Parathyroid adenoma (tissue), 2 donors: ENCODE measurements at regions not wholly inside any gene's neighbourhood (a gene's known extent, or its start where the extent isn't known, plus 50 kb on each side); places are given as distances from the start of the nearest gene placed in this dataset.

Experiments
- H2AFZ ChIP-seq: fragments of 300-600 bp; sonication (generic); one replicate; pipeline ENCODE4 v1.7.0; 2017; ENCODE audit warnings: antibody characterized with exemption, mild to moderate bottlenecking
- H3K27ac ChIP-seq: fragments of 300-600 bp; sonication (generic); one replicate; pipeline ENCODE4 v1.7.0; 2017
- H3K27me3 ChIP-seq: fragments of 300-600 bp; sonication (generic); one replicate; pipeline ENCODE4 v1.7.0; 2017; ENCODE audit warnings: low read length; ENCODE audit not compliant: control insufficient read depth, insufficient read depth
- H3K36me3 ChIP-seq: fragments of 300-600 bp; sonication (generic); one replicate; pipeline ENCODE4 v1.7.0; 2017; ENCODE audit warnings: low read length; ENCODE audit not compliant: control insufficient read depth, insufficient read depth
- H3K4me1 ChIP-seq: fragments of 300-600 bp; sonication (generic); one replicate; pipeline ENCODE4 v1.7.0; 2017; ENCODE audit warnings: control low read depth
- H3K4me2 ChIP-seq: fragments of 300-600 bp; sonication (generic); one replicate; pipeline ENCODE4 v1.7.0; 2017; ENCODE audit warnings: low read length
- H3K4me3 ChIP-seq: fragments of 300-600 bp; sonication (generic); one replicate; pipeline ENCODE4 v1.7.0; 2017; ENCODE audit warnings: low read depth, low read length
- H3K79me2 ChIP-seq: fragments of 300-600 bp; sonication (generic); one replicate; pipeline ENCODE4 v1.7.0; 2017; ENCODE audit warnings: control low read depth
- H3K9ac ChIP-seq: fragments of 300-600 bp; sonication (generic); one replicate; pipeline ENCODE4 v1.7.0; 2017; ENCODE audit warnings: mild to moderate bottlenecking
- H3K9me3 ChIP-seq: fragments of 300-600 bp; sonication (generic); one replicate; pipeline ENCODE4 v1.7.0; 2017; ENCODE audit warnings: low read length; ENCODE audit not compliant: control insufficient read depth
- TF ChIP-seq, protein P1 (sequence below): fragments of 300-600 bp; sonication (generic); IDR thresholded peaks from one replicate; pipeline ENCODE4 v1.7.0; 2017; ENCODE audit warnings: antibody characterized with exemption, mild to moderate bottlenecking
- donor health status: primary hyperparathyroidism.

DNA sequence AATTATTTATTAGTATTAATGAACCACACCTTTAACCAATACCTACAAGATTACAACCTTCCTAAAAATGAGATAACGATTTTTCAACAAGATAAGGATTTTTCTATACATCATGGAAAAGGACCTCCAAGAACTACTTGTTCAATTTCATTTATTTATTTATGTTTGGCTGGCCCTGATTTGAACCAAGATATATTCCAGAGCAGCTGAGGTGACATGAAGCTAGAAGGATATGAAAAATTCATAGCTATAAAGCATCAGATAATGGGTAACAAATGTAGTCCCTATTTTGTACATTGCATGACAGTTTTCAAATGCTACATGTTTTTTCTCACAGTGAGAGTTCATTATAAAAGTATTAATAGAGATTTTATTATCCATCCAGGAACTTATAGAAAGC is 798.5 kb upstream of the ARRDC3 start:
- Histone ChIP-seq H3K4me2 (no peak overlapping the region), H3K4me3 (no peak overlapping the region), H3K36me3 (no peaks in the 10 kb centered on the region), H2AFZ (no peak overlapping the region), H3K4me1 (no peaks in the 10 kb centered on the region), H3K27me3 (no peaks in the 10 kb centered on the region), H3K9me3 (no peaks in the 10 kb centered on the region), H3K27ac (no peak overlapping the region), H3K9ac (no peak overlapping the region), H3K79me2 (no peaks in the 10 kb centered on the region)
- TF ChIP-seq, protein P1, sequence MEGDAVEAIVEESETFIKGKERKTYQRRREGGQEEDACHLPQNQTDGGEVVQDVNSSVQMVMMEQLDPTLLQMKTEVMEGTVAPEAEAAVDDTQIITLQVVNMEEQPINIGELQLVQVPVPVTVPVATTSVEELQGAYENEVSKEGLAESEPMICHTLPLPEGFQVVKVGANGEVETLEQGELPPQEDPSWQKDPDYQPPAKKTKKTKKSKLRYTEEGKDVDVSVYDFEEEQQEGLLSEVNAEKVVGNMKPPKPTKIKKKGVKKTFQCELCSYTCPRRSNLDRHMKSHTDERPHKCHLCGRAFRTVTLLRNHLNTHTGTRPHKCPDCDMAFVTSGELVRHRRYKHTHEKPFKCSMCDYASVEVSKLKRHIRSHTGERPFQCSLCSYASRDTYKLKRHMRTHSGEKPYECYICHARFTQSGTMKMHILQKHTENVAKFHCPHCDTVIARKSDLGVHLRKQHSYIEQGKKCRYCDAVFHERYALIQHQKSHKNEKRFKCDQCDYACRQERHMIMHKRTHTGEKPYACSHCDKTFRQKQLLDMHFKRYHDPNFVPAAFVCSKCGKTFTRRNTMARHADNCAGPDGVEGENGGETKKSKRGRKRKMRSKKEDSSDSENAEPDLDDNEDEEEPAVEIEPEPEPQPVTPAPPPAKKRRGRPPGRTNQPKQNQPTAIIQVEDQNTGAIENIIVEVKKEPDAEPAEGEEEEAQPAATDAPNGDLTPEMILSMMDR: no peak

DNA sequence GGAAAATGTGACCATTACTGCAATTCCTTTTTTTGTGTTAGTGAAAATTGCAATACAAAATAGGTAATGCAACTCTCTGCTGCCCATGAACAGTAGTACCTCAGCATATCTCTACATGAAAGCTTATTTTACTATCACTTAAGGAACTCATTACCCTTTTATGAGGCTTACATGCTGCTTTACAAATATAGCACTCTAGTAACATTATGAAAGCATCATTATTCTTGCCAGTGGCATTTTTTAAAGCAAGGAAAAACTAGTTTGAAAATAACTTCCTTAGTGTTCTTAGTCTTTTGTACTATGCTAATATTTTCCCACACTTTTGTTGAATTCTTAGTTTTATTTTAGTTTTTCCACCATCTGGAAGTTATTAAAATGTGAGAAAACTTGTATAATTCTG is 797.3 kb upstream of the ARRDC3 start:
- H3K27me3 ChIP-seq: no peaks in the 10 kb centered on the region
- no peaks in the 10 kb centered on the region for H3K4me1 ChIP-seq
- H3K9ac ChIP-seq: no peak overlapping the region
- H3K4me3 ChIP-seq: no peak overlapping the region
- no peak overlapping the region for H3K27ac ChIP-seq
- no peaks in the 10 kb centered on the region for H3K9me3 ChIP-seq
- H2AFZ ChIP-seq: no peak overlapping the region
- TF ChIP-seq, protein P1: no peak
- no peaks in the 10 kb centered on the region for H3K36me3 ChIP-seq
- no peak overlapping the region for H3K4me2 ChIP-seq
- no peaks in the 10 kb centered on the region for H3K79me2 ChIP-seq

DNA sequence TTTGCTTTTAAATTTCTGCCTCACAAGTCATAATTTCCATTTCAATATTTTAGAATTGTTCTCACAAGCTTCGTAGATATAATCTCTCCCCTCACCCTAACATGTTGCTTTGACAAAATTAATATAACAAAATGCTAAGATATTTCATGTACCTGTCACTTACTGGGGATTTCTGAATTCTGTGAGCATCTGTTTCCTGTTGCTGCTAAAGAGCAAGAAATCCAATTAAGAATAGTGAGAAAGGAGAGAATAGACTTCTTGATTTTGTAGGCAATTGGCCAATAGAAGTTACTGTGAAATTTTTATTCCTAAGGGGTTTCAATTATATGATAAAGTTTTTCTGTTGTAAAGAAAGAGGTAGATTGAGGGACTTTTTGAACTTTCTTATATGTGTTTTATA is 796.5 kb upstream of the ARRDC3 start:
- no peaks in the 10 kb centered on the region for H3K4me1 ChIP-seq
- no peak overlapping the region for H3K9ac ChIP-seq
- H3K27ac ChIP-seq: no peak overlapping the region
- TF ChIP-seq, protein P1: no peak
- H3K79me2 ChIP-seq: no peaks in the 10 kb centered on the region
- H3K36me3 ChIP-seq: no peaks in the 10 kb centered on the region
- no peak overlapping the region for H2AFZ ChIP-seq
- H3K9me3 ChIP-seq: no peaks in the 10 kb centered on the region
- H3K4me2 ChIP-seq: no peak overlapping the region
- no peaks in the 10 kb centered on the region for H3K27me3 ChIP-seq
- H3K4me3 ChIP-seq: no peak overlapping the region

DNA sequence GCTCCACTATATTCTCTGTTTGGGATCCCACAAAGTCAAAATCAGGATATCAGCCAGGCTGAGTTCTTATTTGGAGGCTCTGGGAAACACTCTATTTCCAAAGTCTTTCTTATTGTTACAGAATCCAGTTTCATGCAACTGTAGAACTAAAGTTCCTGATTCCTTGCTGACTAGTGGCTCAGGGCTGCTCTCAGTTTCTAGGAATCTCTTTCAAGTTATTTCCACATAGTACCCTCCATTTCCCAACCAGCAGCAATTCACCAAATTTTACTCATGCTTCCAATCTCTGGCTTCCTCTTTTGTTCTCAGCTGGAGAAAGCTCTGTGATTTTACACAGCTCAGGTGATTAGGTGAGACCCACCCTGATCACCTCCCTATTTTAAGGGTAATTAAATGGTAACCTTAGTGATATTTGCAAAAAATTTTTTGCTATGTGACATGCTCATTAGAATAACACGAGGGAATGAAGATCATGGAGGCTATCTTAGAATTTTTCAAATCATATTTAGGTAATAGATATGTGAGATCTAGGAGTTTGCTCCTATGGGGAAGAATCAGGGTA is 794.9 kb upstream of the ARRDC3 start:
- TF ChIP-seq, protein P1: no peak
- H3K79me2 ChIP-seq: no peaks in the 10 kb centered on the region
- H3K4me1 ChIP-seq: no peaks in the 10 kb centered on the region
- no peaks in the 10 kb centered on the region for H3K27me3 ChIP-seq
- no peak overlapping the region for H3K4me3 ChIP-seq
- H3K4me2 ChIP-seq: no peak overlapping the region
- H3K27ac ChIP-seq: no peak overlapping the region
- no peak overlapping the region for H3K9ac ChIP-seq
- H2AFZ ChIP-seq: no peak overlapping the region
- H3K36me3 ChIP-seq: no peaks in the 10 kb centered on the region
- no peaks in the 10 kb centered on the region for H3K9me3 ChIP-seq

DNA sequence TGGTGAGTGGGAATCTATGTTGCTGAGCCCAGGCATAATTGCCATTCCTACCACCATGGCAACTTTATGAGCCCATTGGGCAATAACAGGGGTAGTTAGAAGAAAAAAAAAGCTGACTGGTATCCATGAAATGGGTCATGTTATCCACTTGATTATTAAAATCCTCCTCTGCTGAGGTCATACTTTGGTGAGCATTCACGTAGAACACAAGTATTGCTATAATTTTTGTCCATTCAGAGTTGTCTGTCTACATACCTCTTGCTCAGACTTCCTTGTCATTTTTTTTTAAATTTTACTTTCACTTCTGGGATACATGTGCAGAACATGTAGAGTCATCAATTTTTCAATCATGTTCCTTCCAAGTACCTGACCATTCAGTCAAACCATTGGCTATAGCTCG is 780.8 kb upstream of the ARRDC3 start:
- Histone ChIP-seq H3K4me3 (no peak overlapping the region), H3K4me1 (no peaks in the 10 kb centered on the region), H3K27ac (no peak overlapping the region), H2AFZ (no peak overlapping the region), H3K4me2 (no peak overlapping the region), H3K27me3 (no peaks in the 10 kb centered on the region), H3K9me3 (no peaks in the 10 kb centered on the region), H3K36me3 (no peaks in the 10 kb centered on the region), H3K9ac (no peak overlapping the region), H3K79me2 (no peaks in the 10 kb centered on the region)
- TF ChIP-seq, protein P1: no peak
